NCI-H774 (cell line): ENCODE measurements at regions not wholly inside any gene's neighbourhood (a gene's known extent, or its start where the extent isn't known, plus 50 kb on each side); places are given as distances from the start of the nearest gene placed in this dataset.

Experiments used
- DNase-seq: peaks from one replicate; lab custom pipeline; 2025; lab: John Stamatoyannopoulos, UW

- no peak for DNase-seq
Measured at GRCh38 chr7:18153183-18153748, 125.6 kb upstream of the PRPS1L1 start.

- no peak for DNase-seq
Measured at GRCh38 chr7:18154726-18155125, 127.1 kb upstream of the PRPS1L1 start.

GRCh38 chr7:18157233-18157632 is 129.6 kb upstream of the PRPS1L1 start:
- no peak for DNase-seq

- no peak for DNase-seq
Measured at GRCh38 chr7:18162657-18163056, 135.0 kb upstream of the PRPS1L1 start.

GRCh38 chr7:18163091-18163490 is 135.4 kb upstream of the PRPS1L1 start:
- DNase-seq: no peak

GRCh38 chr7:18165166-18165565 is 137.5 kb upstream of the PRPS1L1 start:
- DNase-seq: no peak

GRCh38 chr7:18166002-18166401 is 138.4 kb upstream of the PRPS1L1 start:
- no peak for DNase-seq

- no peak for DNase-seq
Measured at GRCh38 chr7:18167815-18168214, 140.2 kb upstream of the PRPS1L1 start.

GRCh38 chr7:18174996-18175395 is 147.3 kb upstream of the PRPS1L1 start:
- no peak for DNase-seq

- no peak for DNase-seq
Measured at GRCh38 chr7:18175801-18176450, 148.3 kb upstream of the PRPS1L1 start.

GRCh38 chr7:18177129-18177814 is 149.6 kb upstream of the PRPS1L1 start:
- DNase-seq: no peak

- DNase-seq: no peak
Measured at GRCh38 chr7:18177815-18178660, 150.4 kb upstream of the PRPS1L1 start.

- DNase-seq: no peak
Measured at GRCh38 chr7:18179093-18179492, 151.4 kb upstream of the PRPS1L1 start.

GRCh38 chr7:18180685-18181084 is 153.0 kb upstream of the PRPS1L1 start:
- no peak for DNase-seq

GRCh38 chr7:18189500-18190126 is 162.0 kb upstream of the PRPS1L1 start:
- no peak for DNase-seq

- DNase-seq: no peak
Measured at GRCh38 chr7:18191341-18191740, 163.7 kb upstream of the PRPS1L1 start.

- no peak for DNase-seq
Measured at GRCh38 chr7:18191862-18192625, 164.4 kb upstream of the PRPS1L1 start.

GRCh38 chr7:18194616-18195015 is 167.0 kb upstream of the PRPS1L1 start:
- DNase-seq: no peak

GRCh38 chr7:18196638-18197037 is 169.0 kb upstream of the PRPS1L1 start:
- DNase-seq: no peak

- DNase-seq: no peak
Measured at GRCh38 chr7:18198868-18199267, 171.2 kb upstream of the PRPS1L1 start.

- DNase-seq: no peak
Measured at GRCh38 chr7:18200266-18200665, 172.6 kb upstream of the PRPS1L1 start.
